HepG2 (cell line): ENCODE measurements at regions not wholly inside any gene's neighbourhood (a gene's known extent, or its start where the extent isn't known, plus 50 kb on each side); places are given as distances from the start of the nearest gene placed in this dataset.

Source experiments
- ATAC-seq: fragments of 200-7000 bp; cut with Tn5 transposase; 3 replicates; pipeline ENCODE4 v1.9.1; 2020; ENCODE audit warnings: mild to moderate bottlenecking, moderate library complexity
- BruUV-seq: library from RNA; stranded (reverse); fragments of 400-500 nt; replicated peaks from 2 replicates; lab custom pipeline; 2021; lab: Mats Ljungman, UMichigan
- CTCF ChIA-PET: fragments of 300-600 bp; formaldehyde crosslinking; extraction: SDS; loops from one replicate; lab custom pipeline; 2021; ENCODE audit warnings: low total read pairs, inconsistent platforms, low intra/inter-chr PET ratio; lab: Yijun Ruan, JAX
- POLR2A ChIA-PET: fragments of 350-600 bp; sonication (Branson Sonifier 250); formaldehyde crosslinking; loops from one replicate; lab custom pipeline; 2020; ENCODE audit warnings: antibody characterized with exemption, inconsistent platforms; lab: Yijun Ruan, JAX
- DNase-seq: peaks from one replicate; pipeline ENCODE4 v3.0.0-alpha.2; 2015; ENCODE audit warnings: low spot score
- FAIRE-seq: peaks from 3 replicates; lab custom pipeline; 2011; peaks lifted over from hg19 to GRCh38; lab: Jason Lieb, UNC
- H2AFZ ChIP-seq: one replicate; pipeline ENCODE4 v1.6.1; 2011; ENCODE audit warnings: low read length, inconsistent platforms
- H3K27ac ChIP-seq: fragments of 300-600 bp; 3 replicates; pipeline ENCODE4 v1.8.0; 2011; ENCODE audit warnings: mixed run types, mild to moderate bottlenecking, mixed read lengths, low read length, inconsistent platforms; ENCODE audit not compliant: insufficient read depth; ENCODE audit errors: extremely low read length
- H3K27me3 ChIP-seq, 2 experiments: fragments of 200-600 bp in 1 of 2; 2 replicates in 1 of 2; 3 replicates in 1 of 2; pipeline versions ENCODE4 v1.6.0 to v1.8.0; 2011; ENCODE audit warnings: low read length in 2 of 2, mild to moderate bottlenecking in 2 of 2, moderate library complexity in 2 of 2, inconsistent platforms in 1 of 2; ENCODE audit not compliant: insufficient read depth in 2 of 2, control insufficient read depth in 1 of 2
- H3K36me3 ChIP-seq, 2 experiments: fragments of 200-600 bp in 1 of 2; replicated peaks in 1 of 2; 2 replicates in 1 of 2; 3 replicates in 1 of 2; pipeline versions ENCODE4 v1.5.1 to v1.8.0; 2011; ENCODE audit warnings: low read length in 2 of 2, inconsistent platforms in 1 of 2; ENCODE audit not compliant: insufficient read depth in 2 of 2, control insufficient read depth in 1 of 2
- H3K4me1 ChIP-seq: 2 replicates; pipeline ENCODE4 v1.5.1; 2012; ENCODE audit warnings: low read length, inconsistent platforms; ENCODE audit not compliant: insufficient read depth
- H3K4me2 ChIP-seq: 2 replicates; pipeline ENCODE4 v1.6.0; 2011; ENCODE audit warnings: low read depth, low read length, inconsistent platforms
- H3K4me3 ChIP-seq, 3 experiments: fragments of 200-600 bp in 1 of 3; sonication (generic), shearing (Covaris generic) in 1 of 3; replicated peaks in 1 of 3; 2 replicates each; pipeline ENCODE4 v1.5.1; 2011 to 2016; ENCODE audit warnings: low read length in 3 of 3, inconsistent platforms in 2 of 3, low read depth in 2 of 3, mild to moderate bottlenecking in 2 of 3, control low read depth in 1 of 3, mixed read lengths in 1 of 3; ENCODE audit not compliant: insufficient read depth in 1 of 3
- H3K79me2 ChIP-seq: one replicate; pipeline ENCODE4 v1.6.1; 2011; ENCODE audit warnings: low read length, inconsistent platforms; ENCODE audit not compliant: insufficient read depth
- H3K9ac ChIP-seq: 2 replicates; pipeline ENCODE4 v1.6.0; 2011; ENCODE audit warnings: mild to moderate bottlenecking, low read depth, low read length, inconsistent platforms; ENCODE audit not compliant: insufficient read depth
- H3K9me3 ChIP-seq: 2 replicates; pipeline ENCODE4 v1.5.1; 2012; ENCODE audit warnings: mild to moderate bottlenecking, low read length
- H4K20me1 ChIP-seq: 2 replicates; pipeline ENCODE4 v1.6.0; 2011; ENCODE audit warnings: inconsistent platforms, mild to moderate bottlenecking, low read length, moderate library complexity; ENCODE audit not compliant: insufficient read depth
- CHD2 ChIP-seq: IDR thresholded peaks from 2 replicates; pipeline ENCODE4 v1.6.1; 2011; ENCODE audit warnings: low read depth, low read length, improper control_type of control experiment
- GATAD1 ChIP-seq: IDR thresholded peaks from 2 replicates; pipeline ENCODE4 v1.6.1; 2016; ENCODE audit warnings: missing genetic modification reagents, missing compliant biosample characterization
- ONECUT2 ChIP-seq: sonication (generic); formaldehyde crosslinking; IDR thresholded peaks from 2 replicates; pipeline ENCODE4 v1.4.0; 2020; ENCODE audit warnings: missing genetic modification reagents
- PHF8 ChIP-seq: sonication (generic); formaldehyde crosslinking; IDR thresholded peaks from 2 replicates; pipeline ENCODE4 v1.5.0; 2020; ENCODE audit warnings: missing genetic modification reagents
- RARA ChIP-seq: IDR thresholded peaks from 2 replicates; pipeline ENCODE4 v1.6.1; 2016; ENCODE audit warnings: missing genetic modification reagents, missing compliant biosample characterization
- SCMH1 ChIP-seq: sonication (generic); formaldehyde crosslinking; IDR thresholded peaks from 2 replicates; pipeline ENCODE4 v1.9.0; 2021; ENCODE audit warnings: missing genetic modification reagents, mild to moderate bottlenecking, borderline replicate concordance
- SNAI1 ChIP-seq: sonication (generic); formaldehyde crosslinking; IDR thresholded peaks from 2 replicates; pipeline ENCODE4 v1.5.0; 2020; ENCODE audit warnings: mild to moderate bottlenecking, missing genetic modification reagents, borderline replicate concordance
- ZNF160 ChIP-seq: sonication (generic); formaldehyde crosslinking; IDR thresholded peaks from 2 replicates; pipeline ENCODE4 v1.8.0; 2022; ENCODE audit warnings: mild to moderate bottlenecking, inconsistent platforms, missing genetic modification reagents
- ZNF567 ChIP-seq: sonication (generic); formaldehyde crosslinking; IDR thresholded peaks from 2 replicates; pipeline ENCODE4 v1.8.1; 2023; ENCODE audit warnings: mild to moderate bottlenecking, missing genetic modification reagents, borderline replicate concordance
- ZNF577 ChIP-seq: sonication (generic); formaldehyde crosslinking; IDR thresholded peaks from 2 replicates; pipeline ENCODE4 v1.4.0; 2020; ENCODE audit warnings: mild to moderate bottlenecking, low read depth, missing genetic modification reagents, borderline replicate concordance
- WGBS: methylation state at CpG from one replicate; pipeline ENCODE4 v1.1.6; 2017; ENCODE audit warnings: low lambda C conversion rate; 5-methylcytosine and 5-hydroxymethylcytosine counted together
- in situ Hi-C: cut with HindIII; loops from 2 replicates; pipeline ENCODE4 v1.10.0; 2017; ENCODE audit warnings: low pct_unique_long_range_greater_than_20kb; ENCODE audit not compliant: extremely low pct_ligation_motif_present
- intact Hi-C: fragments of 100-400 bp; cut with micrococcal nuclease; formaldehyde crosslinking; loops from one replicate; pipeline ENCODE4 v1.10.0; 2022; ENCODE audit not compliant: unreplicated experiment
- TF ChIP-seq, protein P1 (sequence below): sonication (generic); formaldehyde crosslinking; conservative IDR thresholded peaks from 2 replicates; pipeline ENCODE4 v1.8.0; 2022; ENCODE audit warnings: low read depth, missing genetic modification reagents
- TF ChIP-seq, protein P2 (sequence below): sonication (generic); formaldehyde crosslinking; conservative IDR thresholded peaks from 2 replicates; pipeline ENCODE4 v1.5.0; 2020; ENCODE audit warnings: missing genetic modification reagents
- TF ChIP-seq, protein P3 (sequence below): sonication (generic); formaldehyde crosslinking; IDR thresholded peaks from 2 replicates; pipeline ENCODE4 v1.8.1; 2023; ENCODE audit warnings: mild to moderate bottlenecking, inconsistent platforms, moderate library complexity, missing genetic modification reagents, borderline replicate concordance
- TF ChIP-seq, protein P4 (sequence below): fragments of 450-650 bp; IDR thresholded peaks from 2 replicates; pipeline ENCODE4 v1.6.1; 2017

DNA sequence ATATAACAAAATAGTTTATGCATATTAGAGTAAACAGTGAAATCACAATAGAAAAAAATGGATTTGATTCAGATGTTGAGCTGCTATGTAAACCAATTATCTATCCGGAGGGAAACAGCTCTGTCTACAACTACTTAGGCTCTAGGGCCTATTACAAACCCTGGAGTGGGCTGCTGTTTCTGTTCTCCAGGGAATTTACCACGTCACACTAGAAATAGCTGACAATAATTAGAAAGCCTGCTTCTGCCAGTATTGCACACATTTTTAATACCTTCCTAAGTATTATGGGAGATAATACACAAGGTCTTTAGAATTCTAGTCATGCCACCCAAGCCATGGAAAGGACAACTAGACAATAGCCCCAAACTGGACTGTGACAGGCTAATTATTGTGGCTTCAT, 411.1 kb downstream of the FIGN start:
- ATAC-seq (no peak), DNase-seq (no peak), FAIRE-seq (no peak)
- Histone ChIP-seq H4K20me1 (no peaks in the 10 kb centered on the region; the same call in 1 of the 2 replicates), H3K27me3 (no peaks in the 10 kb centered on the region), H3K79me2 (no peaks in the 10 kb centered on the region), H3K36me3 (no peaks in the 10 kb centered on the region), H3K9me3 (no peaks in the 10 kb centered on the region), H3K4me3 (no peak overlapping the region), H3K4me2 (no peak overlapping the region), H3K4me1 (no peaks in the 10 kb centered on the region), H2AFZ (no peak overlapping the region), H3K9ac (no peak overlapping the region), H3K27ac (no peak overlapping the region)
- in situ Hi-C loops: loop anchor here (25.0 kb wide), 1 partner anchor 1163 kb away; no protein-coding TSS in a partner anchor
- 38% methylated on average over 2 of the region's 2 CpGs for WGBS
- TF ChIP-seq, protein P1, sequence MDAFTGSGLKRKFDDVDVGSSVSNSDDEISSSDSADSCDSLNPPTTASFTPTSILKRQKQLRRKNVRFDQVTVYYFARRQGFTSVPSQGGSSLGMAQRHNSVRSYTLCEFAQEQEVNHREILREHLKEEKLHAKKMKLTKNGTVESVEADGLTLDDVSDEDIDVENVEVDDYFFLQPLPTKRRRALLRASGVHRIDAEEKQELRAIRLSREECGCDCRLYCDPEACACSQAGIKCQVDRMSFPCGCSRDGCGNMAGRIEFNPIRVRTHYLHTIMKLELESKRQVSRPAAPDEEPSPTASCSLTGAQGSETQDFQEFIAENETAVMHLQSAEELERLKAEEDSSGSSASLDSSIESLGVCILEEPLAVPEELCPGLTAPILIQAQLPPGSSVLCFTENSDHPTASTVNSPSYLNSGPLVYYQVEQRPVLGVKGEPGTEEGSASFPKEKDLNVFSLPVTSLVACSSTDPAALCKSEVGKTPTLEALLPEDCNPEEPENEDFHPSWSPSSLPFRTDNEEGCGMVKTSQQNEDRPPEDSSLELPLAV (CRISPR knock-in tag): no peak
- TF ChIP-seq ZNF567 (no peak), PHF8 (no peak), SNAI1 (CRISPR knock-in tag) (no peak), ZNF160 (CRISPR knock-in tag) (no peak), ONECUT2 (CRISPR knock-in tag) (no peak), GATAD1 (CRISPR knock-in tag) (no peak), CHD2 (no peak), RARA (CRISPR knock-in tag) (no peak), ZNF577 (CRISPR knock-in tag) (no peak), SCMH1 (CRISPR knock-in tag) (no peak)
- TF ChIP-seq, protein P2, sequence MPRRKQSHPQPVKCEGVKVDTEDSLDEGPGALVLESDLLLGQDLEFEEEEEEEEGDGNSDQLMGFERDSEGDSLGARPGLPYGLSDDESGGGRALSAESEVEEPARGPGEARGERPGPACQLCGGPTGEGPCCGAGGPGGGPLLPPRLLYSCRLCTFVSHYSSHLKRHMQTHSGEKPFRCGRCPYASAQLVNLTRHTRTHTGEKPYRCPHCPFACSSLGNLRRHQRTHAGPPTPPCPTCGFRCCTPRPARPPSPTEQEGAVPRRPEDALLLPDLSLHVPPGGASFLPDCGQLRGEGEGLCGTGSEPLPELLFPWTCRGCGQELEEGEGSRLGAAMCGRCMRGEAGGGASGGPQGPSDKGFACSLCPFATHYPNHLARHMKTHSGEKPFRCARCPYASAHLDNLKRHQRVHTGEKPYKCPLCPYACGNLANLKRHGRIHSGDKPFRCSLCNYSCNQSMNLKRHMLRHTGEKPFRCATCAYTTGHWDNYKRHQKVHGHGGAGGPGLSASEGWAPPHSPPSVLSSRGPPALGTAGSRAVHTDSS (CRISPR knock-in tag): no peak
- TF ChIP-seq, protein P3, sequence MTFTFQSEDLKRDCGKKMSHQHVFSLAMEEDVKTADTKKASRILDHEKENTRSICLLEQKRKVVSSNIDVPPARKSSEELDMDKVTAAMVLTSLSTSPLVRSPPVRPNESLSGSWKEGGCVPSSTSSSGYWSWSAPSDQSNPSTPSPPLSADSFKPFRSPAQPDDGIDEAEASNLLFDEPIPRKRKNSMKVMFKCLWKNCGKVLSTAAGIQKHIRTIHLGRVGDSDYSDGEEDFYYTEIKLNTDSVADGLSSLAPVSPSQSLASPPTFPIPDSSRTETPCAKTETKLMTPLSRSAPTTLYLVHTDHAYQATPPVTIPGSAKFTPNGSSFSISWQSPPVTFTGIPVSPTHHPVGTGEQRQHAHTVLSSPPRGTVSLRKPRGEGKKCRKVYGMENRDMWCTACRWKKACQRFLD (CRISPR knock-in tag): no peak
- TF ChIP-seq, protein P4, sequence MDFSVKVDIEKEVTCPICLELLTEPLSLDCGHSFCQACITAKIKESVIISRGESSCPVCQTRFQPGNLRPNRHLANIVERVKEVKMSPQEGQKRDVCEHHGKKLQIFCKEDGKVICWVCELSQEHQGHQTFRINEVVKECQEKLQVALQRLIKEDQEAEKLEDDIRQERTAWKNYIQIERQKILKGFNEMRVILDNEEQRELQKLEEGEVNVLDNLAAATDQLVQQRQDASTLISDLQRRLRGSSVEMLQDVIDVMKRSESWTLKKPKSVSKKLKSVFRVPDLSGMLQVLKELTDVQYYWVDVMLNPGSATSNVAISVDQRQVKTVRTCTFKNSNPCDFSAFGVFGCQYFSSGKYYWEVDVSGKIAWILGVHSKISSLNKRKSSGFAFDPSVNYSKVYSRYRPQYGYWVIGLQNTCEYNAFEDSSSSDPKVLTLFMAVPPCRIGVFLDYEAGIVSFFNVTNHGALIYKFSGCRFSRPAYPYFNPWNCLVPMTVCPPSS: no peak
- ChIA-PET CTCF (no interaction called here), POLR2A (no interaction called here)
- intact Hi-C loops: no loop called here
- BruUV-seq: no TSS peak
